Trophoblast cell (in vitro differentiated cells and primary cell): ENCODE measurements at regions not wholly inside any gene's neighbourhood (a gene's known extent, or its start where the extent isn't known, plus 50 kb on each side); places are given as distances from the start of the nearest gene placed in this dataset.

Experiments
- DNase-seq, 2 donors: peaks; one replicate each; pipeline ENCODE4 v3.0.0-alpha.2; 2016
- H2AFZ ChIP-seq: 2 replicates; pipeline ENCODE4 v1.6.1; 2013; ENCODE audit warnings: low read length, moderate library complexity, mild to moderate bottlenecking; ENCODE audit not compliant: insufficient read depth, poor library complexity
- H2AK5ac ChIP-seq: 2 replicates; pipeline ENCODE4 v1.6.1; 2013; ENCODE audit warnings: mild to moderate bottlenecking, low read length
- H2BK120ac ChIP-seq: 2 replicates; pipeline ENCODE4 v1.6.1; 2013; ENCODE audit warnings: low read length, mild to moderate bottlenecking, moderate library complexity; ENCODE audit not compliant: insufficient read depth, poor library complexity
- H2BK12ac ChIP-seq: 2 replicates; pipeline ENCODE4 v1.6.1; 2013; ENCODE audit warnings: mild to moderate bottlenecking, low read length, moderate library complexity
- H2BK5ac ChIP-seq: 2 replicates; pipeline ENCODE4 v1.6.1; 2013; ENCODE audit warnings: low read length, low read depth, moderate library complexity, mild to moderate bottlenecking; ENCODE audit not compliant: poor library complexity
- H3K14ac ChIP-seq: 2 replicates; pipeline ENCODE4 v1.6.1; 2013; ENCODE audit warnings: mild to moderate bottlenecking, low read length
- H3K18ac ChIP-seq: 2 replicates; pipeline ENCODE4 v1.6.1; 2013; ENCODE audit warnings: mild to moderate bottlenecking, low read length
- H3K23ac ChIP-seq: 2 replicates; pipeline ENCODE4 v1.6.1; 2013; ENCODE audit warnings: low read length
- H3K27ac ChIP-seq: 2 replicates; pipeline ENCODE4 v1.5.1; 2013; ENCODE audit warnings: low read depth, mild to moderate bottlenecking, inconsistent platforms, low read length, moderate library complexity
- H3K27me3 ChIP-seq: 2 replicates; pipeline ENCODE4 v1.6.1; 2013; ENCODE audit warnings: inconsistent platforms, mild to moderate bottlenecking, low read length, moderate library complexity; ENCODE audit not compliant: insufficient read depth
- H3K36me3 ChIP-seq, 2 experiments: 1 replicate in 1 of 2; 2 replicates in 1 of 2; pipeline ENCODE4 v1.6.1; 2013; ENCODE audit warnings: low read length in 2 of 2, mild to moderate bottlenecking in 2 of 2, moderate library complexity in 1 of 2; ENCODE audit not compliant: insufficient read depth in 2 of 2, control insufficient read depth in 1 of 2
- H3K4ac ChIP-seq: 2 replicates; pipeline ENCODE4 v1.6.1; 2013; ENCODE audit warnings: low read depth, mild to moderate bottlenecking, low read length, moderate library complexity
- H3K4me1 ChIP-seq, 2 experiments: 1 replicate in 1 of 2; 2 replicates in 1 of 2; pipeline ENCODE4 v1.6.1; 2013; ENCODE audit warnings: low read length in 2 of 2, mild to moderate bottlenecking in 2 of 2, moderate library complexity in 1 of 2; ENCODE audit not compliant: insufficient read depth in 2 of 2, control insufficient read depth in 1 of 2
- H3K4me2 ChIP-seq: 2 replicates; pipeline ENCODE4 v1.6.1; 2013; ENCODE audit warnings: inconsistent platforms, mild to moderate bottlenecking, low read length, moderate library complexity
- H3K4me3 ChIP-seq: 2 replicates; pipeline ENCODE4 v1.5.1; 2013; ENCODE audit warnings: mild to moderate bottlenecking, low read depth, low read length, inconsistent platforms
- H3K79me1 ChIP-seq: one replicate; pipeline ENCODE4 v1.6.1; 2013; ENCODE audit warnings: low read length
- H3K79me2 ChIP-seq: 2 replicates; pipeline ENCODE4 v1.6.1; 2013; ENCODE audit warnings: low read length, mild to moderate bottlenecking; ENCODE audit not compliant: control insufficient read depth, insufficient read depth, poor library complexity
- H3K9ac ChIP-seq: 2 replicates; pipeline ENCODE4 v1.6.1; 2013; ENCODE audit warnings: mild to moderate bottlenecking, low read length
- H3K9me3 ChIP-seq: 2 replicates; pipeline ENCODE4 v1.6.1; 2013; ENCODE audit warnings: low read depth, mild to moderate bottlenecking, control low read depth, inconsistent platforms, low read length; ENCODE audit not compliant: insufficient read depth
- H4K12ac ChIP-seq: 2 replicates; pipeline ENCODE4 v1.6.1; 2013; ENCODE audit warnings: low read depth, mild to moderate bottlenecking, low read length, moderate library complexity
- H4K8ac ChIP-seq: 2 replicates; pipeline ENCODE4 v1.6.1; 2013; ENCODE audit warnings: low read depth, mild to moderate bottlenecking, low read length, moderate library complexity
- H4K91ac ChIP-seq: one replicate; pipeline ENCODE4 v1.6.1; 2013; ENCODE audit warnings: low read depth, mild to moderate bottlenecking, low read length, moderate library complexity
- WGBS: extraction: QIAGEN DNeasy Blood & Tissue Kit; methylation state at CpG from one replicate; pipeline ENCODE4 v1.1.7; 2013; ENCODE audit warnings: missing lambda C conversion rate; ENCODE audit not compliant: insufficient read length, insufficient coverage; ENCODE audit errors: extremely low coverage; 5-methylcytosine and 5-hydroxymethylcytosine counted together

DNA sequence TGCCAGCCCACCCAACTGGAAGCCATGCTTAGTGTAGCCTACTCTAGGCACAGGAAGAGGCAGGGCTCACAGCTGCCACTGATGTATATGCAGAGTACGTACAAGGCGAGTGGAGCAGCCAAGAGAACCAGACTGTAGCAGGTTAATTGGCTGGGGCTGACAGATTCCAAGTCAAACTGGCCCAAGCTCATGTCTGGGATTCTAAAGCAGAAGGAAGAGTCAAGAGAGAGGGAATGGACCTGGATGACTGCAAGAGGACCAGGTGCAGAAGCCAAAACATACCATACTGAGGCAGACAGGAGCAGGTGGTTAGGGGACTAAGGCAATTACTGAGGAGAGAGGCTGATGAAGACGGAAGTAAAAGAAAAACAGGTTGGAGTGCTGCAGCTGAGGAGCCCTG is 51.3 kb upstream of the LRRN2 start:
- DNase-seq, result no peak
- H2AK5ac ChIP-seq, result no peak overlapping the region
- no peak overlapping the region for H3K14ac ChIP-seq
- H2BK12ac ChIP-seq, result no peak overlapping the region
- H4K12ac ChIP-seq, result no peak overlapping the region
- H3K18ac ChIP-seq, result no peak overlapping the region
- no peaks in the 10 kb centered on the region for H3K27me3 ChIP-seq
- H3K9ac ChIP-seq, result no peak overlapping the region
- H3K9me3 ChIP-seq, result no peaks in the 10 kb centered on the region
- no peak overlapping the region for H2AFZ ChIP-seq
- no peaks in the 10 kb centered on the region for H3K36me3 ChIP-seq
- H3K79me2 ChIP-seq, result no peaks in the 10 kb centered on the region
- no peaks in the 10 kb centered on the region for H3K79me1 ChIP-seq
- H3K4ac ChIP-seq, result no peak overlapping the region
- no peak overlapping the region for H2BK5ac ChIP-seq
- no peak overlapping the region for H3K4me2 ChIP-seq
- H2BK120ac ChIP-seq, result no peak overlapping the region
- H4K91ac ChIP-seq, result no peak overlapping the region
- H3K4me3 ChIP-seq, result no peak overlapping the region
- no peaks in the 10 kb centered on the region for H3K4me1 ChIP-seq
- H4K8ac ChIP-seq, result no peak overlapping the region
- no CpG with 5 or more reads among the region's 3 CpGs for WGBS
- H3K27ac ChIP-seq, result no peak overlapping the region
- H3K23ac ChIP-seq, result no peak overlapping the region

- H3K18ac ChIP-seq, result no peak overlapping the region
- no peak overlapping the region for H2BK12ac ChIP-seq
- no peak overlapping the region for H3K9ac ChIP-seq
- no peak overlapping the region for H3K23ac ChIP-seq
- DNase-seq, result no peak
- H3K27ac ChIP-seq, result no peak overlapping the region
- H3K14ac ChIP-seq, result no peak overlapping the region
- WGBS, result no CpG with 5 or more reads among the region's 1 CpG
- no peak overlapping the region for H2BK120ac ChIP-seq
- no peak overlapping the region for H4K91ac ChIP-seq
- H4K12ac ChIP-seq, result no peak overlapping the region
- no peaks in the 10 kb centered on the region for H3K27me3 ChIP-seq
- H3K4me3 ChIP-seq, result no peak overlapping the region
- no peak overlapping the region for H4K8ac ChIP-seq
- peaks cover 0 to 2% of the 10 kb centered on the region in 2 experiments for H3K4me1 ChIP-seq
- no peaks in the 10 kb centered on the region for H3K79me2 ChIP-seq
- no peak overlapping the region for H3K4ac ChIP-seq
- H3K79me1 ChIP-seq, result no peaks in the 10 kb centered on the region
- no peak overlapping the region for H2AFZ ChIP-seq
- no peaks in the 10 kb centered on the region for H3K36me3 ChIP-seq
- no peak overlapping the region for H2AK5ac ChIP-seq
- H3K9me3 ChIP-seq, result no peaks in the 10 kb centered on the region
- H3K4me2 ChIP-seq, result no peak overlapping the region
- no peak overlapping the region for H2BK5ac ChIP-seq
Observed at GRCh38 chr1:204738506-204738905, 53.0 kb upstream of the LRRN2 start.

DNA sequence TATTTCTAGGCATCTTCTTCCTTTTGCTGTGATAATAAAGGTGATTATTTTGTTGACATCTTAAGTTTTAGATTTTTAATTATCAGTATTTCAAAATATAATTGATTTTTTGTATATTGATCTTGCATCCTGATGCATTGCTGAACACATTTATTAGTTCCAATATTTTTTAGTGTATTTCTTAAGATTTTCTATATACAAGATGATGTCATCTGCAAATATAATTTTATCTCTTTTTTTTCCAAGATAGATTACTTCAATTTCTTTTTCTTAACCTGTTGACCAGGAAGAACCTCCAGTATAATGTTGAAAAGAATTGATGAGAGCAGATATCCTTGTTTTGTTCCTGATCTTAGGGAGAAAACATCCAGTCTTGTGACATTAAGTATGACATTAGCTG is 54.8 kb upstream of the LRRN2 start:
- Histone ChIP-seq H2BK120ac (no peak overlapping the region), H3K23ac (no peak overlapping the region), H3K27me3 (no peaks in the 10 kb centered on the region), H3K18ac (no peak overlapping the region), H2AFZ (no peak overlapping the region), H3K27ac (no peak overlapping the region), H3K4me3 (no peak overlapping the region), H3K9me3 (peaks cover 2% of the 10 kb centered on the region), H2BK12ac (no peak overlapping the region), H3K79me1 (no peaks in the 10 kb centered on the region), H4K91ac (no peak overlapping the region), H3K9ac (no peak overlapping the region), H2BK5ac (no peak overlapping the region), H3K4ac (no peak overlapping the region), H2AK5ac (no peak overlapping the region), H3K79me2 (no peaks in the 10 kb centered on the region), H3K14ac (no peak overlapping the region), H3K36me3 (no peaks in the 10 kb centered on the region), H3K4me2 (no peak overlapping the region), H3K4me1 (peaks cover 0 to 2% of the 10 kb centered on the region in 2 experiments), H4K8ac (no peak overlapping the region), H4K12ac (no peak overlapping the region)
- DNase-seq, result no peak

DNA sequence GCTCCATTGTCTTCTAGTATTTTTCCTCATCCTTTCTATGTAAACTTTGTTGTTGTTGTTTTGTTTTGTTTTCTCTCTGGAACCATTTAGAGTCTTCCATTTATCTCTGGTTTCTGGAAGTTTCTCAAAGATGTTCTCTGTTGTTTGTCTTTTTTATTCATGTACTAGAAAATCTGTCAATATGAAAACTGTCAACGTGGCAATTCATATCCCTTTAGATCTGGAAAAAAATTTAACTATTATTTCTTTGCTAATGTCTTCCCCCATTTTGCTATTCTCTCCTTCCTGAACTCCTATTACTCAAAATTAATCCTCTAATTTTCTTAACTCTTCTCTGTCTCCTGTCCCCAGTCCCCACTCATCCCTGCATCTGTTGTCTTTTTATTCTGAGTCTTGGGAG is 55.9 kb upstream of the LRRN2 start:
- no peak overlapping the region for H2BK5ac ChIP-seq
- no peak overlapping the region for H3K9ac ChIP-seq
- H2AFZ ChIP-seq, result no peak overlapping the region
- H3K4me2 ChIP-seq, result no peak overlapping the region
- H3K36me3 ChIP-seq, result no peaks in the 10 kb centered on the region
- no peak overlapping the region for H3K14ac ChIP-seq
- H4K8ac ChIP-seq, result no peak overlapping the region
- H3K27ac ChIP-seq, result no peak overlapping the region
- H3K79me1 ChIP-seq, result no peaks in the 10 kb centered on the region
- no peak overlapping the region for H4K12ac ChIP-seq
- no peak overlapping the region for H2AK5ac ChIP-seq
- no CpG with 5 or more reads among the region's 1 CpG for WGBS
- no peak overlapping the region for H3K4ac ChIP-seq
- H2BK12ac ChIP-seq, result no peak overlapping the region
- no peak overlapping the region for H4K91ac ChIP-seq
- H3K9me3 ChIP-seq, result peaks cover 3% of the 10 kb centered on the region
- H3K4me3 ChIP-seq, result no peak overlapping the region
- H3K4me1 ChIP-seq, result peaks cover 0 to 2% of the 10 kb centered on the region in 2 experiments
- no peaks in the 10 kb centered on the region for H3K79me2 ChIP-seq
- H3K23ac ChIP-seq, result no peak overlapping the region
- H2BK120ac ChIP-seq, result no peak overlapping the region
- no peak for DNase-seq
- H3K18ac ChIP-seq, result no peak overlapping the region
- no peaks in the 10 kb centered on the region for H3K27me3 ChIP-seq
